SK-N-SH (cell line): ENCODE measurements at regions not wholly inside any gene's neighbourhood (a gene's known extent, or its start where the extent isn't known, plus 50 kb on each side); places are given as distances from the start of the nearest gene placed in this dataset.

Experiments
- CTCF ChIA-PET: fragments of 300-600, 350-600 bp; formaldehyde crosslinking; extraction: SDS; loops from one replicate; lab custom pipeline; 2021; lab: Yijun Ruan, JAX
- POLR2A ChIA-PET: fragments of 350-600 bp; sonication (Branson Sonifier 250); formaldehyde crosslinking; extraction: SDS; loops from one replicate; lab custom pipeline; 2020; ENCODE audit warnings: antibody characterized with exemption, inconsistent platforms; lab: Yijun Ruan, JAX
- DNase-seq: peaks from one replicate; pipeline ENCODE4 v3.0.0; 2012
- H2AFZ ChIP-seq: fragments of 200-600 bp; sonication (generic); 2 replicates; pipeline ENCODE4 v1.8.1; 2016; ENCODE audit warnings: antibody characterized with exemption, mild to moderate bottlenecking, low read depth
- H3F3A ChIP-seq: fragments of 200-600 bp; sonication (generic); replicated peaks from 2 replicates; pipeline ENCODE3; 2016; ENCODE audit warnings: antibody characterized with exemption, mild to moderate bottlenecking; ENCODE audit not compliant: insufficient read depth
- H3K27ac ChIP-seq, 2 experiments: fragments of 200-500 bp in 1 of 2; fragments of 200-600 bp in 1 of 2; sonication (Bioruptor generic) in 1 of 2; sonication (generic), shearing (Covaris generic) in 1 of 2; 2 replicates each; pipeline versions ENCODE4 v1.5.1 to v1.6.1; 2014 to 2016; ENCODE audit warnings: low read depth in 2 of 2, inconsistent platforms in 1 of 2, low read length in 1 of 2, mild to moderate bottlenecking in 1 of 2, mixed read lengths in 1 of 2
- H3K27me3 ChIP-seq: fragments of 200-600 bp; sonication (generic), shearing (Covaris generic); 2 replicates; pipeline ENCODE4 v1.6.1; 2016; ENCODE audit warnings: mixed run types; ENCODE audit not compliant: insufficient read depth
- H3K36me3 ChIP-seq, 2 experiments: fragments of 200-500 bp in 1 of 2; fragments of 200-600 bp in 1 of 2; sonication (Bioruptor generic) in 1 of 2; sonication (generic) in 1 of 2; replicated peaks in 1 of 2; 2 replicates each; pipeline versions ENCODE3 to v1.5.1; 2014 to 2016; ENCODE audit warnings: low read length in 1 of 2, mild to moderate bottlenecking in 1 of 2; ENCODE audit not compliant: insufficient read depth in 2 of 2, control insufficient read depth in 1 of 2
- H3K4me1 ChIP-seq, 2 experiments: fragments of 200-500 bp in 1 of 2; fragments of 200-600 bp in 1 of 2; sonication (Bioruptor generic) in 1 of 2; sonication (generic), shearing (Covaris generic) in 1 of 2; 2 replicates each; pipeline versions ENCODE4 v1.5.1 to v1.6.1; 2014 to 2016; ENCODE audit warnings: low read depth in 1 of 2, low read length in 1 of 2, mixed run types in 1 of 2; ENCODE audit not compliant: insufficient read depth in 2 of 2, control insufficient read depth in 1 of 2
- H3K4me2 ChIP-seq: fragments of 200-600 bp; sonication (generic), shearing (Covaris generic); 2 replicates; pipeline ENCODE4 v1.6.1; 2017; ENCODE audit warnings: mixed run types
- H3K4me3 ChIP-seq, 2 experiments: fragments of 200-500 bp in 1 of 2; fragments of 200-600 bp in 1 of 2; sonication (Bioruptor generic) in 1 of 2; sonication (generic), shearing (Covaris generic) in 1 of 2; 2 replicates each; pipeline versions ENCODE4 v1.5.1 to v1.8.1; 2014 to 2016; ENCODE audit warnings: low read depth in 2 of 2, inconsistent platforms in 1 of 2, low read length in 1 of 2, mild to moderate bottlenecking in 1 of 2, mixed read lengths in 1 of 2, moderate library complexity in 1 of 2
- H3K79me2 ChIP-seq: fragments of 200-600 bp; sonication (generic); 2 replicates; pipeline ENCODE4 v1.8.1; 2017; ENCODE audit warnings: mild to moderate bottlenecking; ENCODE audit not compliant: insufficient read depth
- H3K9ac ChIP-seq: fragments of 200-600 bp; sonication (generic); 2 replicates; pipeline ENCODE4 v1.6.1; 2017; ENCODE audit warnings: mixed run types
- H3K9me2 ChIP-seq: fragments of 200-600 bp; sonication (generic); 2 replicates; pipeline ENCODE4 v1.6.1; 2017; ENCODE audit warnings: mixed run types
- H3K9me3 ChIP-seq: fragments of 200-600 bp; sonication (generic); 2 replicates; pipeline ENCODE4 v1.6.1; 2017; ENCODE audit warnings: mixed run types, mild to moderate bottlenecking, moderate library complexity
- H4K20me1 ChIP-seq: fragments of 200-600 bp; sonication (generic); 2 replicates; pipeline ENCODE4 v1.6.1; 2017; ENCODE audit warnings: mild to moderate bottlenecking, mixed run types; ENCODE audit not compliant: insufficient read depth
- ELF1 ChIP-seq: IDR thresholded peaks from 2 replicates; pipeline ENCODE4 v1.4.0; 2012
- EZH2phosphoT487 ChIP-seq: fragments of 200-600 bp; sonication (generic); IDR thresholded peaks from 2 replicates; pipeline ENCODE4 v1.6.1; 2017; ENCODE audit warnings: low read depth, mixed run types, mild to moderate bottlenecking, antibody characterized with exemption, moderate library complexity, borderline replicate concordance
- FOSL2 ChIP-seq: IDR thresholded peaks from 2 replicates; pipeline ENCODE4 v1.4.0; 2012; ENCODE audit warnings: low read depth, mild to moderate bottlenecking, moderate library complexity, borderline replicate concordance
- FOXM1 ChIP-seq: IDR thresholded peaks from 2 replicates; pipeline ENCODE4 v1.4.0; 2012; ENCODE audit warnings: low read depth, mild to moderate bottlenecking
- GATA2 ChIP-seq: sonication (generic); formaldehyde crosslinking; IDR thresholded peaks from 2 replicates; pipeline ENCODE4 v1.5.0; 2020; ENCODE audit warnings: mild to moderate bottlenecking, missing genetic modification reagents
- JUND ChIP-seq: IDR thresholded peaks from 2 replicates; pipeline ENCODE4 v1.4.0; 2012
- MAX ChIP-seq: IDR thresholded peaks from 2 replicates; pipeline ENCODE4 v1.4.0; 2012; ENCODE audit warnings: low read depth
- MXI1 ChIP-seq: IDR thresholded peaks from 2 replicates; pipeline ENCODE4 v1.6.1; 2012; ENCODE audit warnings: mild to moderate bottlenecking, low read depth, low read length, improper control_type of control experiment
- NRF1 ChIP-seq: IDR thresholded peaks from 2 replicates; pipeline ENCODE4 v1.6.1; 2012; ENCODE audit warnings: low read depth, mild to moderate bottlenecking, low read length
- PBX3 ChIP-seq: IDR thresholded peaks from 2 replicates; pipeline ENCODE4; 2012
- POLR2AphosphoS5 ChIP-seq: IDR thresholded peaks from 2 replicates; pipeline ENCODE4 v1.6.1; 2012; ENCODE audit warnings: low read depth, low read length
- RAD21 ChIP-seq: IDR thresholded peaks from 2 replicates; pipeline ENCODE4 v1.6.1; 2012; ENCODE audit warnings: mild to moderate bottlenecking, low read length
- REST ChIP-seq: IDR thresholded peaks from 2 replicates; pipeline ENCODE4 v1.6.1; 2012; ENCODE audit warnings: mild to moderate bottlenecking, low read depth, low read length, moderate library complexity
- RFX5 ChIP-seq: IDR thresholded peaks from 2 replicates; pipeline ENCODE4 v1.6.1; 2012; ENCODE audit warnings: mild to moderate bottlenecking, improper control_type of control experiment, low read length
- RXRA ChIP-seq: IDR thresholded peaks from 2 replicates; pipeline ENCODE4 v1.4.0; 2012; ENCODE audit warnings: low read depth, mild to moderate bottlenecking, borderline replicate concordance
- SIN3A ChIP-seq: IDR thresholded peaks from 2 replicates; pipeline ENCODE4 v1.6.1; 2012; ENCODE audit warnings: low read depth, mild to moderate bottlenecking, low read length, moderate library complexity, borderline replicate concordance
- SMC3 ChIP-seq: IDR thresholded peaks from 2 replicates; pipeline ENCODE4 v1.6.1; 2012; ENCODE audit warnings: low read depth, low read length, improper control_type of control experiment
- TAF1 ChIP-seq: IDR thresholded peaks from 2 replicates; pipeline ENCODE4 v1.6.1; 2012; ENCODE audit warnings: low read depth, mild to moderate bottlenecking, low read length, moderate library complexity, borderline replicate concordance
- TCF12 ChIP-seq: IDR thresholded peaks from 2 replicates; pipeline ENCODE4 v1.4.0; 2012
- USF2 ChIP-seq: fragments of 150-350 bp; IDR thresholded peaks from 2 replicates; pipeline ENCODE4 v1.6.1; 2017; ENCODE audit warnings: antibody characterized with exemption, low read length, low read depth, borderline replicate concordance
- YY1 ChIP-seq: IDR thresholded peaks from 2 replicates; pipeline ENCODE4 v1.4.0; 2012; ENCODE audit warnings: low read depth, mild to moderate bottlenecking
- ZBTB33 ChIP-seq: IDR thresholded peaks from 2 replicates; pipeline ENCODE4 v1.4.0; 2012; ENCODE audit warnings: low read depth, borderline replicate concordance
- whole genome bisulfite sequencing: methylation state at CpG from one replicate; pipeline ENCODE4 v1.1.6; 2017; ENCODE audit warnings: low lambda C conversion rate; 5-methylcytosine and 5-hydroxymethylcytosine counted together

- ChIA-PET POLR2A (no interaction called here), CTCF (no interaction called here)
- no peaks in the 10 kb centered on the region for H3F3A ChIP-seq
- no peaks in the 10 kb centered on the region for H3K4me1 ChIP-seq
- no peaks in the 10 kb centered on the region for H3K79me2 ChIP-seq
- H3K36me3 ChIP-seq = no peaks in the 10 kb centered on the region
- H3K27me3 ChIP-seq = no peaks in the 10 kb centered on the region
- no peak overlapping the region for H3K27ac ChIP-seq
- TF ChIP-seq JUND (no peak), NRF1 (no peak)
- H3K9me2 ChIP-seq = no peaks in the 10 kb centered on the region
- H3K9ac ChIP-seq = no peak overlapping the region
- H3K9me3 ChIP-seq = no peaks in the 10 kb centered on the region
- H3K4me3 ChIP-seq = no peak overlapping the region
- no peaks in the 10 kb centered on the region for H4K20me1 ChIP-seq
- DNase-seq = no peak
- no peak overlapping the region for H3K4me2 ChIP-seq
- H2AFZ ChIP-seq = no peak overlapping the region
Measured at GRCh38 chr12:60093428-60093827, 497.6 kb downstream of the SLC16A7 start.

- DNase-seq = no peak
- TF ChIP-seq FOSL2 (no peak), REST (no peak), TAF1 (no peak), MAX (no peak), RXRA (no peak), ZBTB33 (no peak), SMC3 (no peak), USF2 (no peak), PBX3 (no peak), SIN3A (no peak), ELF1 (no peak), EZH2phosphoT487 (no peak), RAD21 (no peak), RFX5 (no peak), YY1 (no peak), FOXM1 (no peak), GATA2 (no peak), POLR2AphosphoS5 (no peak), TCF12 (no peak), MXI1 (no peak)
- no peaks in the 10 kb centered on the region for H3K9me2 ChIP-seq
- WGBS = 3% methylated on average over 1 of the region's 1 CpG
- ChIA-PET CTCF (no interaction called here), POLR2A (no interaction called here)
- no peaks in the 10 kb centered on the region for H3K79me2 ChIP-seq
- no peak overlapping the region for H3K27ac ChIP-seq
- no peaks in the 10 kb centered on the region for H3F3A ChIP-seq
- H3K9me3 ChIP-seq = no peaks in the 10 kb centered on the region
- no peak overlapping the region for H2AFZ ChIP-seq
- no peaks in the 10 kb centered on the region for H3K36me3 ChIP-seq
- H3K4me3 ChIP-seq = no peak overlapping the region
- H4K20me1 ChIP-seq = no peaks in the 10 kb centered on the region
- no peak overlapping the region for H3K4me2 ChIP-seq
- H3K27me3 ChIP-seq = no peaks in the 10 kb centered on the region
- H3K4me1 ChIP-seq = no peaks in the 10 kb centered on the region
- H3K9ac ChIP-seq = no peak overlapping the region
Measured at GRCh38 chr12:60094436-60094835, 498.6 kb downstream of the SLC16A7 start.
